GM13977 (cell line): ENCODE measurements at regions not wholly inside any gene's neighbourhood (a gene's known extent, or its start where the extent isn't known, plus 50 kb on each side); places are given as distances from the start of the nearest gene placed in this dataset.

ENCODE experiments used
- DNase-seq: peaks from one replicate; pipeline ENCODE4 v3.0.0; 2012; ENCODE audit warnings: low spot score
- in situ Hi-C: fragments of 300-500 bp; cut with MboI; formaldehyde crosslinking; loops from one replicate; pipeline ENCODE4 v1.12.0; 2022; ENCODE audit warnings: low sequenced_read_pairs, low pct_unique_long_range_greater_than_20kb, mixed read lengths, inconsistent platforms; ENCODE audit not compliant: unreplicated experiment
- TF ChIP-seq, protein P1 (sequence below): IDR thresholded peaks from 2 replicates; pipeline ENCODE4 v1.5.1; 2012; ENCODE audit warnings: mild to moderate bottlenecking, control low read depth; ENCODE audit not compliant: insufficient read depth; ENCODE audit errors: extremely low read depth, missing control alignments

- in situ Hi-C loops, result no loop called here
- no peak for DNase-seq
- TF ChIP-seq, protein P1, sequence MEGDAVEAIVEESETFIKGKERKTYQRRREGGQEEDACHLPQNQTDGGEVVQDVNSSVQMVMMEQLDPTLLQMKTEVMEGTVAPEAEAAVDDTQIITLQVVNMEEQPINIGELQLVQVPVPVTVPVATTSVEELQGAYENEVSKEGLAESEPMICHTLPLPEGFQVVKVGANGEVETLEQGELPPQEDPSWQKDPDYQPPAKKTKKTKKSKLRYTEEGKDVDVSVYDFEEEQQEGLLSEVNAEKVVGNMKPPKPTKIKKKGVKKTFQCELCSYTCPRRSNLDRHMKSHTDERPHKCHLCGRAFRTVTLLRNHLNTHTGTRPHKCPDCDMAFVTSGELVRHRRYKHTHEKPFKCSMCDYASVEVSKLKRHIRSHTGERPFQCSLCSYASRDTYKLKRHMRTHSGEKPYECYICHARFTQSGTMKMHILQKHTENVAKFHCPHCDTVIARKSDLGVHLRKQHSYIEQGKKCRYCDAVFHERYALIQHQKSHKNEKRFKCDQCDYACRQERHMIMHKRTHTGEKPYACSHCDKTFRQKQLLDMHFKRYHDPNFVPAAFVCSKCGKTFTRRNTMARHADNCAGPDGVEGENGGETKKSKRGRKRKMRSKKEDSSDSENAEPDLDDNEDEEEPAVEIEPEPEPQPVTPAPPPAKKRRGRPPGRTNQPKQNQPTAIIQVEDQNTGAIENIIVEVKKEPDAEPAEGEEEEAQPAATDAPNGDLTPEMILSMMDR, result no peak
These were observed 94.9 kb upstream of the UNC5C start for GRCh38 chr4:95643627-95644026.

- no peak for DNase-seq
- TF ChIP-seq, protein P1, result no peak
- in situ Hi-C loops, result no loop called here
These were observed 92.8 kb upstream of the UNC5C start for GRCh38 chr4:95641571-95641970.

- TF ChIP-seq, protein P1, result no peak
- in situ Hi-C loops, result no loop called here
- no peak for DNase-seq
These were observed 91.5 kb upstream of the UNC5C start for GRCh38 chr4:95640311-95640710.

DNA sequence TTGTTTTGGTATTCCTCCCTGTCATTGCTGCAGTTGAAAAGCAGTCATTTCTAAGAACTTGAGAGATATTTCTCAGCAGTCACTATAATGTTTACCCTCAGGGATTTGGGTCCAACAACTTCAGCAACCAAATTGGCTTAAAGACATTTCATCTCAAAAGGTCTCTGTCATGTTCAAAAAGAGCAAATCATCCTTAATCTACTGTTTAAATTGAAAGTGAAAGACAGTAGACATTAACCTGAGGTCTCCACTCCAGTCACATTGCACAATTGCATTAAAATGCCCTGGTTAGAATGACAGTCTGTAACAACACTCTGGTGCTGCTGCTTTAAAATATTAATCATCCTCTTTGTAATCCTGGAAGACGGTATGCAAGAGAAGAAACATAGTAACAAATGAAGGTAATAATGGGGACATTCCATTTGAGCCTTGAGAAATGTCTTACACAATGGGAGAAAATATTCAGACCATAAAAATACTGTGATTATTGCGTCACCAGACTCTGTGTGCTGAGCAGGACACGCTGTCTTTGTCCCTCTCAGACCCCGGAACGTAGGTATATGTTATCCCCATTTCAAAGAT lies 90.2 kb upstream of the UNC5C start:
- TF ChIP-seq, protein P1, result no peak
- in situ Hi-C loops, result no loop called here
- no peak for DNase-seq

GRCh38 chr4:95637043-95637600 lies 88.3 kb upstream of the UNC5C start:
- DNase-seq, result no peak
- in situ Hi-C loops, result no loop called here
- TF ChIP-seq, protein P1, result no peak

- TF ChIP-seq, protein P1, result no peak
- DNase-seq, result no peak
- in situ Hi-C loops, result no loop called here
These were observed 87.3 kb upstream of the UNC5C start for GRCh38 chr4:95636061-95636460.
